GM12891 (cell line): ENCODE measurements at regions not wholly inside any gene's neighbourhood (a gene's known extent, or its start where the extent isn't known, plus 50 kb on each side); places are given as distances from the start of the nearest gene placed in this dataset.

Experiments used
- POLR2A ChIP-seq: IDR thresholded peaks from 2 replicates; pipeline ENCODE4 v1.6.1; 2011; ENCODE audit warnings: low read depth, low read length, control low read depth
- POLR2AphosphoS5 ChIP-seq: IDR thresholded peaks from 2 replicates; pipeline ENCODE4 v1.6.1; 2011; ENCODE audit warnings: low read depth, low read length, control low read depth
- SPI1 ChIP-seq: IDR thresholded peaks from 2 replicates; pipeline ENCODE4 v1.6.1; 2011; ENCODE audit warnings: low read depth, low read length, control low read depth
- TAF1 ChIP-seq: IDR thresholded peaks from 2 replicates; pipeline ENCODE4 v1.6.1; 2011; ENCODE audit warnings: low read depth, low read length, control low read depth

DNA sequence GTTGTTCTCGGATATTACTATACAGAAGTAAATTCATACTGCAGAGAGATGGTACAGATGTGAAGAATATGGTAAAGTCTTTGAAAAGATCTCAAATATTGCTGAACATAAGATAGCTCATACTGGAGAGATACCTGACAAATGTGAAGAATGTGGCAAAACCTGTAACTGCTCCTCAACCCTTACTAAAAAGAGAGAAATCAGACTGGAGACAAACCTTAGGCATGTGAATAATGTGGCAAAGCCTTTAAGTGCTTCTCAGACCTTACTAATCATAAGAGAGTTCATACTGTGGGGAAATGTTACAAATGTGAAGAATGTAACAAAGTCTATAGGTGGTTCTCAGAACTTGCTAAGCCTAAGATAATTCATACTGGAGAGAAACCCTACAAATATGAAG is 986.0 kb upstream of the TSPY4 start:
- TF ChIP-seq POLR2AphosphoS5: no peak
- no peak for TF ChIP-seq POLR2A
- TF ChIP-seq SPI1: no peak
- no peak for TF ChIP-seq TAF1
